Cardiac fibroblast (primary cell): ENCODE measurements at regions not wholly inside any gene's neighbourhood (a gene's known extent, or its start where the extent isn't known, plus 50 kb on each side); places are given as distances from the start of the nearest gene placed in this dataset.
A peak's percentile ranks its signal among the peaks of the same experiment; 100 is the strongest.

Source experiments
- DNase-seq, 2 donors: peaks; one replicate each; pipeline versions ENCODE4 v3.0.0 to v3.0.0-alpha.2; 2010; ENCODE audit warnings: low read depth in 2 of 2
- H3K4me3 ChIP-seq, 2 donors: replicated peaks in 1 of 2; 1 replicate in 1 of 2; 2 replicates in 1 of 2; pipeline ENCODE4 v1.5.1; 2011; ENCODE audit warnings: low read depth in 2 of 2, low read length in 2 of 2, mild to moderate bottlenecking in 2 of 2, moderate library complexity in 1 of 2
- CTCF ChIP-seq: IDR thresholded peaks from one replicate; pipeline ENCODE4 v1.5.1; 2011; ENCODE audit warnings: low read depth, mild to moderate bottlenecking, low read length, inconsistent platforms

GRCh38 chr6:126143761-126144251 is 157.5 kb downstream of the TRMT11 start:
- TF ChIP-seq CTCF, result no peak
- DNase-seq, result peak; percentile 5 to 32
- H3K4me3 ChIP-seq, result no peak overlapping the region

GRCh38 chr6:126145351-126145750 is 159.0 kb downstream of the TRMT11 start:
- TF ChIP-seq CTCF, result no peak
- H3K4me3 ChIP-seq, result no peak overlapping the region
- DNase-seq, result no peak

GRCh38 chr6:126147291-126147815 is 161.0 kb downstream of the TRMT11 start:
- DNase-seq, result no peak

GRCh38 chr6:126148853-126149252 is 162.5 kb downstream of the TRMT11 start:
- no peak for TF ChIP-seq CTCF
- H3K4me3 ChIP-seq, result no peak overlapping the region
- DNase-seq, result no peak

More at GRCh38 chr6:126147291-126147815, 161.0 kb downstream of the TRMT11 start:
- TF ChIP-seq CTCF, result no peak
- no peak overlapping the region for H3K4me3 ChIP-seq

GRCh38 chr6:126152372-126152745 is 166.0 kb downstream of the TRMT11 start:
- no peak overlapping the region for H3K4me3 ChIP-seq
- no peak for DNase-seq
- TF ChIP-seq CTCF, result no peak

GRCh38 chr6:126153661-126154060 is 167.3 kb downstream of the TRMT11 start:
- TF ChIP-seq CTCF, result no peak
- no peak overlapping the region for H3K4me3 ChIP-seq
- DNase-seq, result peak; percentile 20 to 24

- TF ChIP-seq CTCF, result no peak
- no peak for DNase-seq
- no peak overlapping the region for H3K4me3 ChIP-seq
These were observed 170.6 kb downstream of the TRMT11 start for GRCh38 chr6:126156973-126157372.
